Gastrocnemius medialis (tissue), 4 donors: ENCODE measurements at regions not wholly inside any gene's neighbourhood (a gene's known extent, or its start where the extent isn't known, plus 50 kb on each side); places are given as distances from the start of the nearest gene placed in this dataset.

ENCODE experiments used
- CTCF ChIP-seq, 5 experiments: fragments of 450-650 bp in 3 of 5; fragments of 200-600 bp in 2 of 5; sonication (generic) in 2 of 5; IDR thresholded peaks in 4 of 5; conservative IDR thresholded peaks in 1 of 5; 1 replicate in 4 of 5; 2 replicates in 1 of 5; pipeline ENCODE4 v1.5.1; 2016 to 2019; ENCODE audit warnings: antibody characterized with exemption in 5 of 5, mild to moderate bottlenecking in 3 of 5, moderate library complexity in 3 of 5
- POLR2A ChIP-seq, 2 donors: fragments of 450-650 bp; IDR thresholded peaks; one replicate each; pipeline ENCODE4 v1.6.1; 2017; ENCODE audit warnings: antibody characterized with exemption in 2 of 2, mild to moderate bottlenecking in 2 of 2, moderate library complexity in 2 of 2

- TF ChIP-seq CTCF (IDR thresholded peaks at IDR 0.05 in 4 of 5, conservative IDR thresholded peaks at IDR 0.05 in 1 of 5) (no peak), POLR2A (IDR thresholded peaks at IDR 0.05) (no peak)
Observed at GRCh38 chr17:63286254-63286653, 159.9 kb downstream of the CYB561 start.
